Body of pancreas (tissue), 4 donors: ENCODE measurements at regions not wholly inside any gene's neighbourhood (a gene's known extent, or its start where the extent isn't known, plus 50 kb on each side); places are given as distances from the start of the nearest gene placed in this dataset.

Source experiments
- POLR2A ChIP-seq, 3 donors: fragments of 450-650 bp; IDR thresholded peaks; one replicate each; pipeline ENCODE4 v1.6.1; 2016; ENCODE audit warnings: antibody characterized with exemption in 3 of 3, mild to moderate bottlenecking in 2 of 3
- TF ChIP-seq, protein P1 (sequence below), 7 experiments: fragments of 450-650 bp in 4 of 7; fragments of 200-600 bp in 3 of 7; sonication (generic) in 3 of 7; IDR thresholded peaks; one replicate each; pipeline ENCODE4 v1.5.1; 2016 to 2019; ENCODE audit warnings: antibody characterized with exemption in 7 of 7

DNA sequence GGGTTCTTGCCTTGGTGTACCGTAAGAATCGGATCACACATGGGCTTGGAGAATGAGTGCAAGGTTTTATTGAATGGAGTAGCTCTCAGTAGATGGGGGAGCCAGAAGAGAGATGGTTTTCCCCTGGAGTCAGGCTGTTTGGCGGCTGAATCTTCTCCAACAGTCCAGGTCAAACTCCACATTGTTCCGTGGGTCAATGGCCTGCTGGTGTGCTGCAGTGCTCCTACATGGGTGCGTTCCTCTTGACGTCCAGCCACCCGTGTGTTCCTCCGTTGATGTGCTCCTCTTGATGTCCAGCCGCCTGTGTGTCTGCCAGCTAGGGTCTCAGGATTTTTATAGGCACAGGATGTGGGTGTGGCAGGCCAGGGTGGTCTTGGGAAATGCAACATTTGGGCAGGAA lies 69.3 kb upstream of the AGBL1 start:
- TF ChIP-seq, protein P1, sequence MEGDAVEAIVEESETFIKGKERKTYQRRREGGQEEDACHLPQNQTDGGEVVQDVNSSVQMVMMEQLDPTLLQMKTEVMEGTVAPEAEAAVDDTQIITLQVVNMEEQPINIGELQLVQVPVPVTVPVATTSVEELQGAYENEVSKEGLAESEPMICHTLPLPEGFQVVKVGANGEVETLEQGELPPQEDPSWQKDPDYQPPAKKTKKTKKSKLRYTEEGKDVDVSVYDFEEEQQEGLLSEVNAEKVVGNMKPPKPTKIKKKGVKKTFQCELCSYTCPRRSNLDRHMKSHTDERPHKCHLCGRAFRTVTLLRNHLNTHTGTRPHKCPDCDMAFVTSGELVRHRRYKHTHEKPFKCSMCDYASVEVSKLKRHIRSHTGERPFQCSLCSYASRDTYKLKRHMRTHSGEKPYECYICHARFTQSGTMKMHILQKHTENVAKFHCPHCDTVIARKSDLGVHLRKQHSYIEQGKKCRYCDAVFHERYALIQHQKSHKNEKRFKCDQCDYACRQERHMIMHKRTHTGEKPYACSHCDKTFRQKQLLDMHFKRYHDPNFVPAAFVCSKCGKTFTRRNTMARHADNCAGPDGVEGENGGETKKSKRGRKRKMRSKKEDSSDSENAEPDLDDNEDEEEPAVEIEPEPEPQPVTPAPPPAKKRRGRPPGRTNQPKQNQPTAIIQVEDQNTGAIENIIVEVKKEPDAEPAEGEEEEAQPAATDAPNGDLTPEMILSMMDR (IDR thresholded peaks at IDR 0.05) = no peak
- no peak for TF ChIP-seq POLR2A (IDR thresholded peaks at IDR 0.05)
